ENCODE measurements at regions not wholly inside any gene's neighbourhood (a gene's known extent, or its start where the extent isn't known, plus 50 kb on each side); places are given as distances from the start of the nearest gene placed in this dataset.

DNA sequence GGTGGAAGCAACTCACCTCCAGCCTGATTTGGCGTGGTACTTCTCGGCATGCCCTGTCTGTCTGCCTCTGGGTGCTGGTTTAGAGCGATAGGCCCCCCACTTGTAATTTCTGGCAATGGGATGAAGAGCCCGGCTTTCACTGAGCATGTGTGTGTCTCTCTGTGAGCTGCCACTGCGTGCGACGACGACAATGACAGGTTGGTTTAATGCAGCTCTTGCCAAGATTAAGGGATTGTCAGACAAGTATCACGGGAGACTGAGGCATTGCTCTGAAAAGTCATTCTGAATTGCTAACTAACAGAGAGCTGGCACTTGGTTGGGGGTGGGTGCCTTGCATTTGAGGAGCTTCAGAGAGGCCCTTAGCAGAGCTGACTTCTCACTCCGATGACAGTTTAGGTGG, 348.8 kb upstream of the CLINT1 start:
- CTCF ChIA-PET: no interaction called here
- DNase-seq (ENCODE audit: low read depth, low spot score): no peak
- POLR2A ChIA-PET: no interaction called here
- TF ChIP-seq, protein P1, sequence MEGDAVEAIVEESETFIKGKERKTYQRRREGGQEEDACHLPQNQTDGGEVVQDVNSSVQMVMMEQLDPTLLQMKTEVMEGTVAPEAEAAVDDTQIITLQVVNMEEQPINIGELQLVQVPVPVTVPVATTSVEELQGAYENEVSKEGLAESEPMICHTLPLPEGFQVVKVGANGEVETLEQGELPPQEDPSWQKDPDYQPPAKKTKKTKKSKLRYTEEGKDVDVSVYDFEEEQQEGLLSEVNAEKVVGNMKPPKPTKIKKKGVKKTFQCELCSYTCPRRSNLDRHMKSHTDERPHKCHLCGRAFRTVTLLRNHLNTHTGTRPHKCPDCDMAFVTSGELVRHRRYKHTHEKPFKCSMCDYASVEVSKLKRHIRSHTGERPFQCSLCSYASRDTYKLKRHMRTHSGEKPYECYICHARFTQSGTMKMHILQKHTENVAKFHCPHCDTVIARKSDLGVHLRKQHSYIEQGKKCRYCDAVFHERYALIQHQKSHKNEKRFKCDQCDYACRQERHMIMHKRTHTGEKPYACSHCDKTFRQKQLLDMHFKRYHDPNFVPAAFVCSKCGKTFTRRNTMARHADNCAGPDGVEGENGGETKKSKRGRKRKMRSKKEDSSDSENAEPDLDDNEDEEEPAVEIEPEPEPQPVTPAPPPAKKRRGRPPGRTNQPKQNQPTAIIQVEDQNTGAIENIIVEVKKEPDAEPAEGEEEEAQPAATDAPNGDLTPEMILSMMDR (IDR thresholded peaks at IDR 0.05; ENCODE audit: insufficient read depth, low read length, missing control alignments): no peak
- H3K4me3 ChIP-seq (ENCODE audit: low read depth, low read length): no peak overlapping the region

DNA sequence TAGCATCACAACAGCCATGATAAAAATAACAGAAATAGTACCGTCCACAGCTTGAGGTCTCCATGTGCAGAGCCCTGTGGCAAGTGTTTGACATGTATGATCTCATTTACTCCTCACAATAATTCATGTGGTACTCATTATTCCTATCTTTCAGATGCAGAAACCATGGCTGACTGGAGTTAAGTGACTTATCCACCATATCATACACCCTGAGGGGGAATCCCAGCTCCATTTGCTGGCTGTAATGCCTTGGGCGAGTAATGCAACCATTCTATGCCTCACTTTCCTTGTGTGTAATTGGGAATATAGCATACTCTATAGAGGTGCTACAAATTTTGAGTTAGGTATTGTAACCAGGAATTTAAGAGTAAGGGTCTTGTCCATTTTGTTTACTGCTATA, 347.0 kb upstream of the CLINT1 start:
- TF ChIP-seq, protein P1 (IDR thresholded peaks at IDR 0.05; ENCODE audit: insufficient read depth, low read length, missing control alignments): no peak
- H3K4me3 ChIP-seq (ENCODE audit: low read depth, low read length): no peak overlapping the region
- ChIA-PET CTCF (no interaction called here), POLR2A (no interaction called here)
- DNase-seq (ENCODE audit: low read depth, low spot score): no peak

DNA sequence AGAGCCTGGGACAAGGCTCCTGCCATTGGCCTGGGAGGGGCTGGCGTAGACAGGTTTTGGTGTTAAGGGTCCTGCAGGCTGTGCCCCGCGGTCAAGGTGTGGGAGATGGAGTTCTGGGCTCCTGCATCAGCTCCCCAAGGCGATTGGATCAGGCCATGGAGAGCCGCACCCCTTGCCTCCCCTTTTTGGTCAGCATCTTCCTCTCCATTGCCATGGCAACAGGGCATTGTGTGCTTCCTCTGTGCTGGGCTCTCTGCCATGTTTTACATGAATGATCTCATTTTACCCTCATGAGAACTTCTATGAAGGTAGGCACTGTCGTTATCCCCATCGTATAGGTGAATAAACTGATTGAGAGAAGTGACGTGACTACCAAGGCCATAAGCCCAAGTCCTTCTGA, 344.3 kb upstream of the CLINT1 start:
- TF ChIP-seq, protein P1 (IDR thresholded peaks at IDR 0.05; ENCODE audit: insufficient read depth, low read length, missing control alignments): no peak
- ChIA-PET POLR2A (no interaction called here), CTCF (no interaction called here)
- no peak overlapping the region for H3K4me3 ChIP-seq (ENCODE audit: low read depth, low read length)
- DNase-seq (ENCODE audit: low read depth, low spot score): no peak

DNA sequence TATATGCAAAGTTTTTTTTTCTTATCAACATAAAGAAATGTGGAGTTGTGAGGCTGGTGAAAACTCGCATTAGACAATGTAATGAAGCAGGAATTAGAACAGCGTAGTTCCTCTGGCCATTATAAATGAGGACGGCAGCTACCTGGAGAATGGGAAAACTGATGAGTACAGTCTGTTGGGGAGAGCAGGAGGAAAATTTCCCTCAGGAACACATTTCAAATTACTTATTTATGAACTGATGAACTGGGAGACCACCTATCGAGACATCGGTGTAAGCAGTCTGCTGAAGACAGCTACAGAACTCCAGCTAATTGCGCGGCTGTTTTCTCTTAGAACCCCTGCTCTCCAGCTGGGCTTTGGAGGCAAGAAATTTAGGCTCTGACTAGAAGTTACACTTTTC, 343.9 kb upstream of the CLINT1 start:
- no peak for DNase-seq (ENCODE audit: low read depth, low spot score)
- TF ChIP-seq, protein P1 (IDR thresholded peaks at IDR 0.05; ENCODE audit: insufficient read depth, low read length, missing control alignments): no peak
- ChIA-PET POLR2A (no interaction called here), CTCF (interaction anchor here (1.5 kb wide), 1 partner anchor 27 kb away, joined by 4 read pairs; no protein-coding TSS in a partner anchor)
- no peak overlapping the region for H3K4me3 ChIP-seq (ENCODE audit: low read depth, low read length)

DNA sequence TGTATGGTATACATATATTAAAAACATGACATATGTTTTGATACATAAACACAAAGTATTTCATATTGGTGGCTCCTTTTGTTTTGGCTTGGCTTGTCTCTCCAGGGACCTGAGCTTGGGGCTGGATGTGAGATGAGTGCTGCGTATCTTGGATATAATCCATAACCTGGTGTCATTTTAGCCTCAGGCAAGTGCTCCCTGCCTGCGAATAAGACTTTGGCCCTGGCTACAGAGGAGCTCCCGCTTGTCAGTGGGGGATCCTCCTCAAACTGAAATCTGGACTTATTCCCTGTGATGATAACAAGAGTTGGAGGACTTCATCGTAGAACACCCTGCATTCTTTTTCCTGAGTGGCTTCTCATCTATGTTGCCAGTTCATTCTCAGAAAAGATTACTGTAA, 341.7 kb upstream of the CLINT1 start:
- TF ChIP-seq, protein P1 (IDR thresholded peaks at IDR 0.05; ENCODE audit: insufficient read depth, low read length, missing control alignments): no peak
- POLR2A ChIA-PET: no interaction called here
- no peak for DNase-seq (ENCODE audit: low read depth, low spot score)
- H3K4me3 ChIP-seq (ENCODE audit: low read depth, low read length): no peak overlapping the region
- CTCF ChIA-PET: no interaction called here

DNA sequence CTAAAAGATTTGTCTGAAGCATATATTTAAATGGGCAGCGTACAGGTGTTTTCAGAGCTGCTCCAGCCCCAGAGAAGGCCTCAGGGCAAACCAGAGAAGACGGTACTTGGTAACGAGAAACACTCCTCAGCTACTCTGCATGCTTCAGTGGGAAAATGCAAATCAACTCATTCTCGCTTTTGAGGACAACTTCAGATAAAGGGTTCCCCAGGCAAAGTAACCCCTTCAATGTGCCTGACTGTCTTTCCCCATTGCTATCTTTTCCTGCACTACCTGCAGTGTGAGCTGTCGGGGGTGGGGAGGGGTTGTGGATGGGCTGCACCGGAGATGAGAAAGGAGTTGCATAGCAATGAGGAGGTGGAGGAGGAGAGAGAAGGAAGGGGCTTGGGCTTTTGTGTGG, 339.7 kb upstream of the CLINT1 start:
- no peak overlapping the region for H3K4me3 ChIP-seq (ENCODE audit: low read depth, low read length)
- CTCF ChIA-PET: no interaction called here
- TF ChIP-seq, protein P1 (IDR thresholded peaks at IDR 0.05; ENCODE audit: insufficient read depth, low read length, missing control alignments): no peak
- POLR2A ChIA-PET: no interaction called here
- no peak for DNase-seq (ENCODE audit: low read depth, low spot score)
